ENCODE measurements at regions not wholly inside any gene's neighbourhood (a gene's known extent, or its start where the extent isn't known, plus 50 kb on each side); places are given as distances from the start of the nearest gene placed in this dataset.

DNA sequence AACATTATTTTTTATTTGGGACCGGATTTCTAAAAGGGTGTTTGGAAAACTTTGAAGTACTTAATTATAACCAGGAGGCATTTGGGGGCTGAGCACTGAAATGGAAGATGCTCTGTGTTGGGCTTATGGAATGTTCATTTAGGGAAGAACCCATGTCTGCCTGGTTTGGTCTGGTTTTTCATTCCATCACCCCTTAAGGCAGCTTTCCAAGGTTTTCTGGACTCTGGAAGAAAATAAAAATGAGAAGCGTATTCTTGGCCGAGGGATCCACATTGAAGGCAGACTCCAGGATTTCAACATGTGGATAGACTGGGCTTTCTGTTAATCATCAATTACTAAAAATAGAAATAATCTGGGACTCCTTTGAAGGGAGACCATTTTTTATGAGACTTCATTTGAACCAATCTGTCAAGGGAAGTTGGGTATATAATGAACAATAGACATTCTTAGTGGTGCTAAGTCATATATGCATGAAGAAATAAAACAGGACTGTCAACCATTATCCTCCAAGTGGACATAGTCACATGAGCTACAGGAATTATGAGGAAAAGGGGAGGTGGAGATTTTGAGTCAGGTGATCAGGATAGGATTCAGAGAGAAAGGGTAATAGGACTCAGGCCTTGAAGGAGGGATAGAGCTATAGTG is 270.5 kb upstream of the ADAMTS9 start:
- no peaks in the 10 kb centered on the region for H3K79me2 ChIP-seq (ENCODE audit: insufficient read depth, low read length)
- H3K9ac ChIP-seq (ENCODE audit: low read length) = no peak overlapping the region
- no peaks in the 10 kb centered on the region for H4K20me1 ChIP-seq (ENCODE audit: insufficient read depth, low read length)
- H2AFZ ChIP-seq (ENCODE audit: low read depth, low read length) = no peak overlapping the region
- H3K4me2 ChIP-seq (ENCODE audit: low read length) = no peak overlapping the region
- no peaks in the 10 kb centered on the region for H3K9me3 ChIP-seq (ENCODE audit: insufficient read depth, low read depth, low read length)
- Mint-ChIP-seq H3K27me3 (ENCODE audit: low read depth, unreplicated experiment) (peaks cover 4% of the 10 kb centered on the region), H3K4me1 (ENCODE audit: low read depth, unreplicated experiment) (peaks cover 2% of the 10 kb centered on the region), H3K36me3 (ENCODE audit: low read depth, unreplicated experiment) (no peaks in the 10 kb centered on the region), H3K4me3 (ENCODE audit: unreplicated experiment) (no peak overlapping the region), H3K27ac (ENCODE audit: unreplicated experiment) (no peak overlapping the region), H3K9me3 (ENCODE audit: unreplicated experiment) (peaks cover 3% of the 10 kb centered on the region)
- H3K4me3 ChIP-seq (ENCODE audit: insufficient read depth, low read depth, low read length) = no peak overlapping the region
- FAIRE-seq (no peak), DNase-seq (ENCODE audit: low read depth) (peak; percentile 54)
- no peaks in the 10 kb centered on the region for H3K36me3 ChIP-seq (ENCODE audit: insufficient read depth, low read length)
- H3K27ac ChIP-seq (ENCODE audit: low read depth, low read length) = no peak overlapping the region
- H3K27me3 ChIP-seq (ENCODE audit: insufficient read depth, low read length) = no peaks in the 10 kb centered on the region
- TF ChIP-seq, protein P1, sequence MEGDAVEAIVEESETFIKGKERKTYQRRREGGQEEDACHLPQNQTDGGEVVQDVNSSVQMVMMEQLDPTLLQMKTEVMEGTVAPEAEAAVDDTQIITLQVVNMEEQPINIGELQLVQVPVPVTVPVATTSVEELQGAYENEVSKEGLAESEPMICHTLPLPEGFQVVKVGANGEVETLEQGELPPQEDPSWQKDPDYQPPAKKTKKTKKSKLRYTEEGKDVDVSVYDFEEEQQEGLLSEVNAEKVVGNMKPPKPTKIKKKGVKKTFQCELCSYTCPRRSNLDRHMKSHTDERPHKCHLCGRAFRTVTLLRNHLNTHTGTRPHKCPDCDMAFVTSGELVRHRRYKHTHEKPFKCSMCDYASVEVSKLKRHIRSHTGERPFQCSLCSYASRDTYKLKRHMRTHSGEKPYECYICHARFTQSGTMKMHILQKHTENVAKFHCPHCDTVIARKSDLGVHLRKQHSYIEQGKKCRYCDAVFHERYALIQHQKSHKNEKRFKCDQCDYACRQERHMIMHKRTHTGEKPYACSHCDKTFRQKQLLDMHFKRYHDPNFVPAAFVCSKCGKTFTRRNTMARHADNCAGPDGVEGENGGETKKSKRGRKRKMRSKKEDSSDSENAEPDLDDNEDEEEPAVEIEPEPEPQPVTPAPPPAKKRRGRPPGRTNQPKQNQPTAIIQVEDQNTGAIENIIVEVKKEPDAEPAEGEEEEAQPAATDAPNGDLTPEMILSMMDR (IDR thresholded peaks at IDR 0.05; ENCODE audit: insufficient read depth, low read depth, low read length) = no peak
- no peak for TF ChIP-seq EZH2 (IDR thresholded peaks at IDR 0.05; ENCODE audit: insufficient read depth, low read length)
- no peaks in the 10 kb centered on the region for H3K4me1 ChIP-seq (ENCODE audit: insufficient read depth, low read length)

- no peaks in the 10 kb centered on the region for H3K36me3 Mint-ChIP-seq (ENCODE audit: low read depth, unreplicated experiment)
- Histone ChIP-seq H3K4me3 (ENCODE audit: insufficient read depth, low read depth, low read length) (no peak overlapping the region), H3K36me3 (ENCODE audit: insufficient read depth, low read length) (no peaks in the 10 kb centered on the region), H3K27me3 (ENCODE audit: insufficient read depth, low read length) (no peaks in the 10 kb centered on the region), H2AFZ (ENCODE audit: low read depth, low read length) (no peak overlapping the region), H3K27ac (ENCODE audit: low read depth, low read length) (no peak overlapping the region), H4K20me1 (ENCODE audit: insufficient read depth, low read length) (no peaks in the 10 kb centered on the region), H3K4me1 (ENCODE audit: insufficient read depth, low read length) (no peaks in the 10 kb centered on the region), H3K9me3 (ENCODE audit: insufficient read depth, low read depth, low read length) (no peaks in the 10 kb centered on the region), H3K4me2 (ENCODE audit: low read length) (no peak overlapping the region), H3K79me2 (ENCODE audit: insufficient read depth, low read length) (no peaks in the 10 kb centered on the region), H3K9ac (ENCODE audit: low read length) (no peak overlapping the region)
- peaks cover 3% of the 10 kb centered on the region for H3K9me3 Mint-ChIP-seq (ENCODE audit: unreplicated experiment)
- TF ChIP-seq, protein P1 (IDR thresholded peaks at IDR 0.05; ENCODE audit: insufficient read depth, low read depth, low read length) = no peak
- TF ChIP-seq EZH2 (IDR thresholded peaks at IDR 0.05; ENCODE audit: insufficient read depth, low read length) = no peak
- DNase-seq (ENCODE audit: low read depth) = peak; percentile 46
- no peak overlapping the region for H3K27ac Mint-ChIP-seq (ENCODE audit: unreplicated experiment)
- H3K4me1 Mint-ChIP-seq (ENCODE audit: low read depth, unreplicated experiment) = peaks cover 2% of the 10 kb centered on the region
- H3K27me3 Mint-ChIP-seq (ENCODE audit: low read depth, unreplicated experiment) = peaks cover 4% of the 10 kb centered on the region
- FAIRE-seq = no peak
- H3K4me3 Mint-ChIP-seq (ENCODE audit: unreplicated experiment) = no peak overlapping the region
These were observed 269.8 kb upstream of the ADAMTS9 start for GRCh38 chr3:64957408-64958198.
